Kidney epithelial cell (primary cell): ENCODE measurements at regions not wholly inside any gene's neighbourhood (a gene's known extent, or its start where the extent isn't known, plus 50 kb on each side); places are given as distances from the start of the nearest gene placed in this dataset.

Experiments
- DNase-seq: peaks from one replicate; pipeline ENCODE4 v3.0.0-alpha.2; 2010; ENCODE audit warnings: low read depth
- H3K27me3 ChIP-seq: 2 replicates; pipeline ENCODE4 v1.6.0; 2011; ENCODE audit warnings: low read length; ENCODE audit not compliant: control insufficient read depth, insufficient read depth
- H3K36me3 ChIP-seq: 2 replicates; pipeline ENCODE4 v1.5.1; 2011; ENCODE audit warnings: low read length; ENCODE audit not compliant: control insufficient read depth, insufficient read depth
- H3K4me3 ChIP-seq: 2 replicates; pipeline ENCODE4 v1.5.1; 2011; ENCODE audit warnings: low read depth, mild to moderate bottlenecking, control low read depth, low read length
- TF ChIP-seq, protein P1 (sequence below): IDR thresholded peaks from 2 replicates; pipeline ENCODE4 v1.5.1; 2011; ENCODE audit warnings: mild to moderate bottlenecking, moderate library complexity, low read length, control low read depth, inconsistent platforms; ENCODE audit not compliant: insufficient read depth, poor library complexity, severe bottlenecking

DNA sequence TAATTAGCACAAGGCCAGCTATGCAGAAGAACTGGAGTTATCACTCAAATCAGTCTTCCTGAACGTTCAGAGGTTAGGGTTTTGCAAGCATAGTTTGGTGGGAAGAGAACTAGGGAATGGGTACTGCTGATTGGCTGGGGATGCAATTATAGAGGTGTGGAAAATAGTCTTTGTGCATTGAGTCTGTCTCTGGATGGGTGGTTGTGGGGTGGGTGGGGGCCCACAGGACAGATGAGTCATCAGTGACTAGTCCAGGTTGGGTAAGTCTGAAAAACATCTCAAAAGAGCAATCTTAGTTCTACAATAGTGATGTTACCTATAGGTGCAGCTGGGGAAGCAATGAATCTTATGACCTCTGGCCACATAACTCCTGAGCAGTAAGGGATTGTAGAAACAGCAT lies 89.7 kb upstream of the HMCN1 start:
- DNase-seq = no peak
- H3K4me3 ChIP-seq = no peak overlapping the region
- H3K27me3 ChIP-seq = no peaks in the 10 kb centered on the region
- TF ChIP-seq, protein P1, sequence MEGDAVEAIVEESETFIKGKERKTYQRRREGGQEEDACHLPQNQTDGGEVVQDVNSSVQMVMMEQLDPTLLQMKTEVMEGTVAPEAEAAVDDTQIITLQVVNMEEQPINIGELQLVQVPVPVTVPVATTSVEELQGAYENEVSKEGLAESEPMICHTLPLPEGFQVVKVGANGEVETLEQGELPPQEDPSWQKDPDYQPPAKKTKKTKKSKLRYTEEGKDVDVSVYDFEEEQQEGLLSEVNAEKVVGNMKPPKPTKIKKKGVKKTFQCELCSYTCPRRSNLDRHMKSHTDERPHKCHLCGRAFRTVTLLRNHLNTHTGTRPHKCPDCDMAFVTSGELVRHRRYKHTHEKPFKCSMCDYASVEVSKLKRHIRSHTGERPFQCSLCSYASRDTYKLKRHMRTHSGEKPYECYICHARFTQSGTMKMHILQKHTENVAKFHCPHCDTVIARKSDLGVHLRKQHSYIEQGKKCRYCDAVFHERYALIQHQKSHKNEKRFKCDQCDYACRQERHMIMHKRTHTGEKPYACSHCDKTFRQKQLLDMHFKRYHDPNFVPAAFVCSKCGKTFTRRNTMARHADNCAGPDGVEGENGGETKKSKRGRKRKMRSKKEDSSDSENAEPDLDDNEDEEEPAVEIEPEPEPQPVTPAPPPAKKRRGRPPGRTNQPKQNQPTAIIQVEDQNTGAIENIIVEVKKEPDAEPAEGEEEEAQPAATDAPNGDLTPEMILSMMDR = no peak
- no peaks in the 10 kb centered on the region for H3K36me3 ChIP-seq

DNA sequence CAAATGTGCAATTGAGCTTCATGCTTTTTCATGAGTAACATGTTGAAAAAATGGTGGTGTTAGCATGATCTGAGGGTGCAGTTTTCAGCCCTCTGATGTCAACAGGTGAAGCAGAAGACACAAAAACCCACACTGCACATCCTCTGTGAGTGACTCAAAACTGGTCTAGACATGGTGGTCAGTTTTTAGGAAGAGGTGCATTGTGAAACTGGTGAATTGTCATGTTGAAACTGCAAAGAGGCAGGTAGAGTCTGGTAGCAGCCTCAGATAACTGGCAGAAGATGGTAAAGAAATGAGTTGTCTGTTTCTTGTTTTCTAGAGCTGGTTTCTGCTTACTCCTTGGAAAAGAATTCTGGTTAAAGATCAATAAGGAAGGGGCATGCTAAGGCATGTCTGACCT lies 97.3 kb upstream of the HMCN1 start:
- no peak for DNase-seq
- Histone ChIP-seq H3K4me3 (no peak overlapping the region), H3K27me3 (no peaks in the 10 kb centered on the region), H3K36me3 (no peaks in the 10 kb centered on the region)
- TF ChIP-seq, protein P1 = no peak

DNA sequence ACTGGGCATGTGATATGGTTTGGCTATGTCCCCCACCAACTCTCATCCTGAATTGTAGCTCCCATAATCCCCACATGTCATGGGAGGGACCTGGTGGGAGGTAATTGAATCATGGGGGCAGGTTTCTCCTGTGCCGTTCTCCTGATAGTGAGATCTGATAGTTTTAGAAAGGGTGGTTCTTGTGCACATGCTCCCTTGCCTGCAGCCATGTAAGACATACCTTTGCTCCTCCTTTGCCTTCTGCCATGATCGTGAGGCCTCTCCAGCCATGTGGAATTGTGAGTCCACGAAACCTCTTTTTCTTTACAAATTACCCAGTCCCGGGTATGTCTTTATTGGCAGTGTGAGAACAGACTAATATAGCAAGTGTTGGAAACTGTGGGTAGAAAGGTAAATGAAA lies 99.5 kb upstream of the HMCN1 start:
- no peak for DNase-seq
- Histone ChIP-seq H3K4me3 (no peak overlapping the region), H3K27me3 (no peaks in the 10 kb centered on the region), H3K36me3 (no peaks in the 10 kb centered on the region)
- TF ChIP-seq, protein P1 = no peak

DNA sequence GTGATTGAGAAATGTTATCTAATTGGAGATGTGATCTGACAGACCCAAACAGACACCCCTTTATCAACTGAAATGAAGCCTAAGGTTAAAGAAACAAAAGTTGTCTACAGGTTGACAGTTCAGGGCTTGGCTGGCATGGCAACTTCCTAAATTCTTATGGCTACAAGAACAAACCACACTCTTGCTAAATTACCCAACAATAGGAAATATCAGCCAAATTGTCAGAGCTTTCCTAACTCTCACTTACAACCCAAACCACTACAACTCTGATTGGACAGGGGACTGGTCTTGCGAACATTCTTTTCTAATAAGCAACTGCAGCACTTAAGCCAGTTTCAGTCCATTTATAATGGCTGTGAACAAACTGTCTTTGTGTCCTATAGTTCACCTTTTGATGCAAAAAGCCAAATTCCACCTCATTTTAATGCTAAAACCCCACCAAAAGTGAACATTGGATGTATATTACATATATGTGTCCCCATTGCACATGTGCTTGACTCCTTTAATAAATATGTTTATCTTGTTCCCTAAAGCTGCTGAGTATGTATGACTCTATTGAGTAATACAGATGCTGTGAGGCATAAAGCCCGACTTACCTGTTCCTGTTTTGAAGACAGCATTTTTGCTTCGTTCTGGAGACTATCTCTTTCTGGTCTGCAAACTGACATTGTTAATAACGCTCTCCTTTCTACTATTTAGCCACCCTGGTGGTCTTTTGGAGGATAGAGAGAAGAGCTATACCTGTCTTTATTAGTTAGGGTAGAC lies 101.3 kb upstream of the HMCN1 start:
- Histone ChIP-seq H3K27me3 (no peaks in the 10 kb centered on the region), H3K4me3 (no peak overlapping the region), H3K36me3 (no peaks in the 10 kb centered on the region)
- DNase-seq = no peak
- TF ChIP-seq, protein P1 = no peak

DNA sequence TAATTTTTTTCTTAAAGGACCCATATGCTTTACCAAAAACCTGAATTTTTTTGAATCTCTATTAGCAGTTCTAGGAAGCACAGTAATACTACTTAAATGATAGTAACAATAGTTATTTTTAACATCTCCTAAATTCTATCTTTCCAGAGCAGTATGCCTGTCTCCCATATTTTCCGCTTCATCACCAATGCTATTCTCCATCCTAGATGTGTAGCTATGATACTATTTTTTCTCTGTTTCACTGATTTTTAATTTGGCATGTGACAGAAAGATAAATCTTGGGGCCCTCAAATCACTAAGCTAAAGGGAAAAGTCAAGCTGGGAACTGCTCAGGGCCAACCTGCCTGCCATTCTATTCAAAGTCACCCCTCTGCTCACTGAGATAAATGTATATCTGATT lies 102.3 kb upstream of the HMCN1 start:
- Histone ChIP-seq H3K36me3 (no peaks in the 10 kb centered on the region), H3K27me3 (no peaks in the 10 kb centered on the region), H3K4me3 (no peak overlapping the region)
- no peak for DNase-seq
- TF ChIP-seq, protein P1 = no peak
